ENCODE measurements at regions not wholly inside any gene's neighbourhood (a gene's known extent, or its start where the extent isn't known, plus 50 kb on each side); places are given as distances from the start of the nearest gene placed in this dataset.

- no peak for DNase-seq
Observed at GRCh38 chr12:82040987-82041743, 282.0 kb upstream of the PPFIA2 start.

GRCh38 chr12:82034769-82035168 is 275.6 kb upstream of the PPFIA2 start:
- DNase-seq: no peak

- no peak for DNase-seq
Observed at GRCh38 chr12:82029936-82030335, 270.8 kb upstream of the PPFIA2 start.

- no peak for DNase-seq
Observed at GRCh38 chr12:82028772-82029171, 269.6 kb upstream of the PPFIA2 start.

- no peak for DNase-seq
Observed at GRCh38 chr12:82027612-82028011, 268.5 kb upstream of the PPFIA2 start.

GRCh38 chr12:82025462-82025861 is 266.3 kb upstream of the PPFIA2 start:
- no peak for DNase-seq

GRCh38 chr12:82019533-82019932 is 260.4 kb upstream of the PPFIA2 start:
- no peak for DNase-seq

GRCh38 chr12:82015623-82016347 is 256.6 kb upstream of the PPFIA2 start:
- DNase-seq: no peak

GRCh38 chr12:82012176-82012575 is 253.0 kb upstream of the PPFIA2 start:
- DNase-seq: no peak

GRCh38 chr12:82009524-82009923 is 250.4 kb upstream of the PPFIA2 start:
- no peak for DNase-seq

GRCh38 chr12:82008251-82008650 is 249.1 kb upstream of the PPFIA2 start:
- no peak for DNase-seq

GRCh38 chr12:81998761-81999378 is 239.7 kb upstream of the PPFIA2 start:
- DNase-seq: no peak

- DNase-seq: peak in 3 of 51 donors; percentile 1 to 6 (median 1)
Observed at GRCh38 chr12:81992461-81992860, 233.3 kb upstream of the PPFIA2 start.

- DNase-seq: no peak
Observed at GRCh38 chr12:81991868-81992267, 232.7 kb upstream of the PPFIA2 start.

- no peak for DNase-seq
Observed at GRCh38 chr12:81988362-81988761, 229.2 kb upstream of the PPFIA2 start.

- no peak for DNase-seq
Observed at GRCh38 chr12:81987371-81987770, 228.2 kb upstream of the PPFIA2 start.

GRCh38 chr12:81976661-81977060 is 217.5 kb upstream of the PPFIA2 start:
- no peak for DNase-seq

- no peak for DNase-seq
Observed at GRCh38 chr12:81974762-81975161, 215.6 kb upstream of the PPFIA2 start.

GRCh38 chr12:81968421-81968820 is 209.3 kb upstream of the PPFIA2 start:
- no peak for DNase-seq

GRCh38 chr12:81963636-81964035 is 204.5 kb upstream of the PPFIA2 start:
- no peak for DNase-seq

- no peak for DNase-seq
Observed at GRCh38 chr12:81963026-81963425, 203.9 kb upstream of the PPFIA2 start.

GRCh38 chr12:81962126-81962856 is 203.1 kb upstream of the PPFIA2 start:
- DNase-seq: no peak

Measured in hypothalamus (tissue), 51 donors.